Motor neuron (in vitro differentiated cells): ENCODE measurements at regions not wholly inside any gene's neighbourhood (a gene's known extent, or its start where the extent isn't known, plus 50 kb on each side); places are given as distances from the start of the nearest gene placed in this dataset.
A peak's percentile ranks its signal among the peaks of the same experiment; 100 is the strongest.

Experiments
- ATAC-seq, 8 experiments: fragments of 200-7000 bp; cut with Tn5 transposase; replicated peaks in 6 of 8; 2 replicates each; pipeline ENCODE4 v1.8.0; 2021; ENCODE audit warnings: mild to moderate bottlenecking in 8 of 8, moderate library complexity in 8 of 8
- H3K27ac ChIP-seq, 2 donors: fragments of 250-450 bp; sonication (Bioruptor Pico); 2 replicates each; pipeline ENCODE4 v1.9.0; 2021; ENCODE audit warnings: antibody characterized with exemption in 2 of 2, mild to moderate bottlenecking in 2 of 2, moderate library complexity in 1 of 2
- H3K4me1 ChIP-seq, 2 donors: fragments of 250-450 bp; sonication (Bioruptor Pico); replicated peaks in 1 of 2; 2 replicates each; pipeline ENCODE4 v1.6.1; 2021; ENCODE audit warnings: antibody characterized with exemption in 2 of 2, mild to moderate bottlenecking in 2 of 2, moderate library complexity in 1 of 2
- H3K4me3 ChIP-seq, 5 donors: fragments of 250-450 bp; sonication (Bioruptor Pico); 2 replicates each; pipeline ENCODE4 v1.9.0; 2021; ENCODE audit warnings: antibody characterized with exemption in 5 of 5, mild to moderate bottlenecking in 5 of 5, moderate library complexity in 4 of 5
- WGBS, 10 experiments: fragments of 450-650 bp; shearing (Covaris generic); methylation state at CpG; one replicate each; pipeline ENCODE4 v1.0.0; 2022; 5-methylcytosine and 5-hydroxymethylcytosine counted together
- in situ Hi-C, 9 experiments: fragments of 400-800 bp; cut with MboI; loops; one replicate each; pipeline ENCODE4 v1.15.0; 2021; ENCODE audit warnings: low sequenced_read_pairs in 9 of 9, low pct_unique_long_range_greater_than_20kb in 2 of 9; ENCODE audit not compliant: unreplicated experiment in 9 of 9

DNA sequence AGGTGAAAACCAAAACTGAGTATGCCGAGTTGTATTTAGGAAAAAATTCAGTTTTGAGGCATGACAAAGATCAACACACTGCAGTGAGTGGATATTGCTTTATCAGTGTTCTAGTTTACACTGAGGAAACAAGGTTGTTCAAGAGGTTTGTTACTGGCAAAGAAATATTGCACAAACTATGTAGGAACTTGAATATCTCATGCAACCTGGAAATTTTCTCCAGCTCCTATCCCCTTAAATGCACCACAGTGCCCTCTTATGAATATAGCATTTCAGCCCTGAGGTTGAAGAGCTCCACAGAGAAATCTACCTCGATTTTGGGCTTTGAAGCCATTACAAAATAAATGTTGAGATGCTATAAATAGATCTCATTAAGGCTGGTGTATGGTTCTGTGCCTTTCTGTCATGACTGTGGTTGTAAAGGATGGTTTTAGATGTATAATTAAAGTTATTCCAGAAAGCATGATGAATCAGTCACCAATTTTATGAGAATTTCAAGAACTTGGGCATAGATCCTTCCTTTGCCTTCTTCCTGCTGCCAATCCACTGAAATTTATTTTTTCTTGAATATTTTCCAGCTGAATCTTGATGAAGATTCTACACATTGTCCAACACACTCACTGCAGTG, 159.3 kb downstream of the SPATA31D1 start:
- WGBS, 10 experiments = 44 to 70% (median 56%) methylated on average over 1 to 2 of the region's 2 CpGs; no CpG with 5 or more reads in 4 of the 10 experiments
- no peak overlapping the region for H3K27ac ChIP-seq
- in situ Hi-C loops = no loop called here
- H3K4me1 ChIP-seq = peaks cover 18 to 22% of the 10 kb centered on the region in 2 donors
- no peak overlapping the region for H3K4me3 ChIP-seq
- ATAC-seq = no peak

GRCh38 chr9:82148426-82148810, 159.8 kb downstream of the SPATA31D1 start:
- 20 to 100% (median 60%) methylated on average over 1 of the region's 1 CpG; no CpG with 5 or more reads in 3 of the 10 experiments for WGBS, 10 experiments
- in situ Hi-C loops = no loop called here
- Histone ChIP-seq H3K27ac (no peak overlapping the region), H3K4me3 (no peak overlapping the region), H3K4me1 (peaks cover 18 to 22% of the 10 kb centered on the region in 2 donors)
- ATAC-seq = peak in 2 of 8 experiments; percentile 5 to 37

- no peak overlapping the region for H3K27ac ChIP-seq
- WGBS, 10 experiments = 0 to 62% (median 32%) methylated on average over 1 to 8 of the region's 8 CpGs
- peak; percentile 16 to 92 (median 72) for ATAC-seq
These were observed 160.4 kb downstream of the SPATA31D1 start for GRCh38 chr9:82148901-82149461.

GRCh38 chr9:82149501-82149946, 161.0 kb downstream of the SPATA31D1 start:
- no peak overlapping the region for H3K27ac ChIP-seq
- in situ Hi-C loops = no loop called here
- peak in 5 of 8 experiments; percentile 13 to 69 (median 49) for ATAC-seq

More at GRCh38 chr9:82148901-82149461, 160.4 kb downstream of the SPATA31D1 start:
- in situ Hi-C loops = no loop called here
- Histone ChIP-seq H3K4me3 (no peak overlapping the region), H3K4me1 (peaks cover 18 to 22% of the 10 kb centered on the region in 2 donors)

GRCh38 chr9:82152181-82152580, 163.6 kb downstream of the SPATA31D1 start:
- Histone ChIP-seq H3K4me1 (peaks cover 12 to 19% of the 10 kb centered on the region in 2 donors), H3K4me3 (no peak overlapping the region), H3K27ac (no peak overlapping the region)
- no peak for ATAC-seq
- in situ Hi-C loops = no loop called here
- WGBS, 10 experiments = 57 to 100% (median 100%) methylated on average over 1 of the region's 1 CpG; no CpG with 5 or more reads in 2 of the 10 experiments

More at GRCh38 chr9:82149501-82149946, 161.0 kb downstream of the SPATA31D1 start:
- Histone ChIP-seq H3K4me1 (peaks cover 18 to 22% of the 10 kb centered on the region in 2 donors), H3K4me3 (no peak overlapping the region)
- WGBS, 10 experiments = 50 to 87% (median 75%) methylated on average over 1 to 4 of the region's 4 CpGs; no CpG with 5 or more reads in 1 of the 10 experiments

DNA sequence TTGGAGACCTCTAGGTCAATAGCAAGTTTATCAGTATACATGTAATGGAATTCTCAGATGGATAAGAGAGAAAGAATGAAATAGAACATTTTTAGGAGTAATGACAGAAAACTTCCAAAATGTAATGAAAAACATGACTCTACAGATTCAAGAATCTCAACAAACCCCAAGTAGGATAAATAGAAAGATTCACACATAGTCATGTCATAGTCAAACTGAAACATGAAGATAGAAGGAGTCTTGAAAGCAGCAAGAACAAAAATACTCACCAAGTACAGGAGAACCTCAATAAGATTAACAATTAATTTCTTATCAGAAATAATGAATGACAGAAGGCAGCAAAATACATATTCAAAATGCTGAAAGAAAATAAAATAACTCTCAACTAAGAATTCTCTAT, 164.5 kb downstream of the SPATA31D1 start:
- in situ Hi-C loops = no loop called here

DNA sequence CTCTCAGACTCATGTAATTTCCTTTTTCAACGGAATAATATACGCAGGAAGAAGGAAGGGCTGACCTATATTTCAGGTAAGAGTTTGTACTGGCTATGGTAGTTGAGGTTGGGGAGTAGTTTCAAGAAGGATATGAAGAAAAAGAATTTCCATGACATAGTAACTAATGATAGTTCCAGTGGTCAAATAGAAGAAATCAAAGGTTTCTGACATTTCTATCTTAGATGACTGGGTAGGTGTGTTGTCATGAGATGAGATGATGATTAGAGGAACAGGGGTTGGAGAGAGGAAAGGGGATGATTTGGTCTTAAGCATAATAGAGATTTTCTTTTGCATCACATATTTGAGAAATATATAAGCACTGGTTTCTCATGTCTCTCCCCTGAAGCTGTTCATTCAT, 166.0 kb downstream of the SPATA31D1 start:
- Histone ChIP-seq H3K4me1 (peaks cover 3 to 8% of the 10 kb centered on the region in 2 donors), H3K4me3 (no peak overlapping the region), H3K27ac (no peak overlapping the region)
- WGBS, 10 experiments = 93 to 100% (median 100%) methylated on average over 1 to 2 of the region's 2 CpGs
- ATAC-seq = no peak
- in situ Hi-C loops = no loop called here

More for the DNA sequence above, 164.5 kb downstream of the SPATA31D1 start:
- Histone ChIP-seq H3K27ac (no peak overlapping the region), H3K4me1 (peaks cover 12 to 19% of the 10 kb centered on the region in 2 donors), H3K4me3 (no peak overlapping the region)
- no peak for ATAC-seq

DNA sequence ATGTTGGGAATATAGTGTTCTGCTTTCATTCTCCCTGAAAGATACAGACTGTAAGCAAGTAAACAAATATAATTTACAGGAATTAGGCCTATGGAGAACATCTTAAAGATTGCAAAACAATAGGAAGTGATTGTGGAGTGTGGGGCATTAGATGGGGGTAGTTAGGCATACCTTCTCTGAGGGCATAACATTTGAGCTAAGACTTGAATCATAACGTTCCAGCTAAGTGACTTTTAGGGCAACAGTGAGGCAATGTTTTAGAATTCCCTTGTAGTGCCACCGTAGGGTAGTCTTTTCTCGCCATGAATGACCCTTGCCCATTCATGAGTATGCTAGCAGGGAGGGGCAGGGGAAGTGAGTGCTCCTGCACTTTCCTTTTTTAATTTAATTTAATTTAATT, 173.3 kb downstream of the SPATA31D1 start:
- no peak overlapping the region for H3K27ac ChIP-seq
- in situ Hi-C loops = no loop called here
- no peak overlapping the region for H3K4me3 ChIP-seq
- H3K4me1 ChIP-seq = no peaks in the 10 kb centered on the region
- 28 to 100% (median 80%) methylated on average over 1 to 3 of the region's 3 CpGs; no CpG with 5 or more reads in 3 of the 10 experiments for WGBS, 10 experiments
- no peak for ATAC-seq

GRCh38 chr9:82164159-82164558, 175.6 kb downstream of the SPATA31D1 start:
- 17 to 96% (median 80%) methylated on average over 1 to 2 of the region's 2 CpGs; no CpG with 5 or more reads in 3 of the 10 experiments for WGBS, 10 experiments
- Histone ChIP-seq H3K4me1 (no peaks in the 10 kb centered on the region), H3K4me3 (no peak overlapping the region), H3K27ac (no peak overlapping the region)
- in situ Hi-C loops = no loop called here
- ATAC-seq = no peak

DNA sequence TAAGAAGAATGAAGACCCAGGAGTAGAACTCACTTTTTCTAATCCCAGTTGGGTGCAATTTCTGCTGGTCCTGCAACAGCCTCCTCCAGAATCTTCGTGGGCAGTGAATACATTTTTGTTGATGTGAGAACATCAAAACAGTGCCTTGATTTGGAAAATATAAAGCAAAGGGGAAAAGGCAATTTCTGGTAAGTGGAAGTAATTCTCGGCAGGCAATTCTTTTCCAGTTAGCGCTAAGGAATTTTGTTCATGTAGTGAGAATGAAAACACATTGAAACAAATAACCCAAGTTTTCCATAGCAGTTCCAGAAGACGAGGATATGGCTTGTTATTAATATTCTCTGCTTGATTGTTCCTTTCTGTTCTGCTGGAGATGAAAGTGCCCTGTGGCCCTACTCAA, 178.7 kb downstream of the SPATA31D1 start:
- H3K27ac ChIP-seq = no peak overlapping the region
- in situ Hi-C loops = no loop called here
- H3K4me1 ChIP-seq = no peaks in the 10 kb centered on the region
- 5 to 100% (median 46%) methylated on average over 1 to 4 of the region's 4 CpGs; no CpG with 5 or more reads in 1 of the 10 experiments for WGBS, 10 experiments
- H3K4me3 ChIP-seq = no peak overlapping the region
- no peak for ATAC-seq

- WGBS, 10 experiments = 67 to 100% (median 98%) methylated on average over 1 to 3 of the region's 3 CpGs; no CpG with 5 or more reads in 4 of the 10 experiments
- no peak for ATAC-seq
- Histone ChIP-seq H3K4me3 (no peak overlapping the region), H3K27ac (no peak overlapping the region), H3K4me1 (no peaks in the 10 kb centered on the region)
- in situ Hi-C loops = no loop called here
These were observed 180.0 kb downstream of the SPATA31D1 start for GRCh38 chr9:82168585-82168984.

GRCh38 chr9:82170866-82171265, 182.3 kb downstream of the SPATA31D1 start:
- Histone ChIP-seq H3K4me1 (no peaks in the 10 kb centered on the region), H3K27ac (no peak overlapping the region), H3K4me3 (no peak overlapping the region)
- in situ Hi-C loops = no loop called here
- ATAC-seq = no peak
- 6 to 89% (median 45%) methylated on average over 1 to 3 of the region's 3 CpGs; no CpG with 5 or more reads in 2 of the 10 experiments for WGBS, 10 experiments

DNA sequence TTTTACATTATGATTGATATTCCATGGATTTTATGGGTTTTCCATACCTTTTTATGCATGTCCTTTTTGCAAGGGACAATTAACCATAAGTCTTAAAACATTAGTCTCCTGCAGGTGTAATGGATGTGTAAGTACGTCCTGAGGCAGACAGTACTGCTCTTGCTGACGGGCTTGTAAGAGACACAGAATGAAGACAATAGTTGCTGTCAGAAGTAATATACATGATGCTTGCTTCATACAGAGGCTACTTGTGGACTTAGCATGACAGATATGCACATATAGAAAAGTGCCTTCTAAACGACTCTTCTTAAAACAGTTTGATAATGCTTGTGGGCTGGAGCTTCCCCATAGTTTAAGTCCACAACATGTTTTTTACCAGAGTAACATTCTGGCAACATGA, 182.7 kb downstream of the SPATA31D1 start:
- Histone ChIP-seq H3K4me3 (no peak overlapping the region), H3K27ac (no peak overlapping the region), H3K4me1 (no peaks in the 10 kb centered on the region)
- 0 to 83% (median 60%) methylated on average over 1 to 3 of the region's 3 CpGs; no CpG with 5 or more reads in 1 of the 10 experiments for WGBS, 10 experiments
- in situ Hi-C loops = no loop called here
- no peak for ATAC-seq
